ENCODE measurements at regions not wholly inside any gene's neighbourhood (a gene's known extent, or its start where the extent isn't known, plus 50 kb on each side); places are given as distances from the start of the nearest gene placed in this dataset.

GRCh38 chr5:17039170-17039569, 103.1 kb upstream of the MYO10 start:
- no peak for TF ChIP-seq POLR2AphosphoS5 (IDR thresholded peaks at IDR 0.05; ENCODE audit: borderline replicate concordance, low read depth, low read length)
- TF ChIP-seq EZH2 (IDR thresholded peaks at IDR 0.05) = no peak
